ENCODE measurements at regions not wholly inside any gene's neighbourhood (a gene's known extent, or its start where the extent isn't known, plus 50 kb on each side); places are given as distances from the start of the nearest gene placed in this dataset.
A peak's percentile ranks its signal among the peaks of the same experiment; 100 is the strongest.
"Not testable (repeated sequence)": the region's sequence is repeated elsewhere in the genome, so short reads cannot be mapped to it uniquely, and the experiment has no call there.

- no peak for DNase-seq
Observed at GRCh38 chr20:46785958-46786357, 76.5 kb downstream of the SLC2A10 start.

GRCh38 chr20:46786566-46786965 is 77.1 kb downstream of the SLC2A10 start:
- no peak for DNase-seq

GRCh38 chr20:46787991-46788762 is 78.7 kb downstream of the SLC2A10 start:
- DNase-seq, result peak in 1 of 3 donors; percentile 16

GRCh38 chr20:46788763-46789091 is 79.3 kb downstream of the SLC2A10 start:
- not testable (repeated sequence) for DNase-seq

- no peak for DNase-seq
Observed at GRCh38 chr20:46789339-46790028, 80.0 kb downstream of the SLC2A10 start.

GRCh38 chr20:46791722-46792416 is 82.4 kb downstream of the SLC2A10 start:
- no peak for DNase-seq

GRCh38 chr20:46797206-46797605 is 87.8 kb downstream of the SLC2A10 start:
- no peak for DNase-seq

- DNase-seq, result no peak
Observed at GRCh38 chr20:46798430-46798829, 89.0 kb downstream of the SLC2A10 start.

- no peak for DNase-seq
Observed at GRCh38 chr20:46799781-46800408, 90.4 kb downstream of the SLC2A10 start.

- DNase-seq, result no peak
Observed at GRCh38 chr20:46800409-46800804, 91.0 kb downstream of the SLC2A10 start.

GRCh38 chr20:46801003-46801702 is 91.7 kb downstream of the SLC2A10 start:
- DNase-seq, result no peak

- no peak for DNase-seq
Observed at GRCh38 chr20:46802722-46803121, 91.9 kb upstream of the EYA2 start.

- DNase-seq, result peak in 2 of 3 donors; percentile 22 to 49
Observed at GRCh38 chr20:46803123-46804020, 91.3 kb upstream of the EYA2 start.

GRCh38 chr20:46804126-46804525 is 90.5 kb upstream of the EYA2 start:
- DNase-seq, result no peak

GRCh38 chr20:46805836-46806235 is 88.8 kb upstream of the EYA2 start:
- DNase-seq, result no peak

GRCh38 chr20:46807998-46808397 is 86.6 kb upstream of the EYA2 start:
- no peak for DNase-seq

- no peak for DNase-seq
Observed at GRCh38 chr20:46808565-46808964, 86.1 kb upstream of the EYA2 start.

- no peak for DNase-seq
Observed at GRCh38 chr20:46809706-46810360, 84.8 kb upstream of the EYA2 start.

- no peak for DNase-seq
Observed at GRCh38 chr20:46810448-46811223, 84.0 kb upstream of the EYA2 start.

All from suppressor macrophage treated with lipopolysaccharide for 1 hour (primary cell).